ENCODE measurements at regions not wholly inside any gene's neighbourhood (a gene's known extent, or its start where the extent isn't known, plus 50 kb on each side); places are given as distances from the start of the nearest gene placed in this dataset.

GRCh38 chr10:28425422-28425821 lies 107.5 kb upstream of the WAC start:
- Mint-ChIP-seq H3K4me1 (no peaks in the 10 kb centered on the region), H3K9me3 (peaks cover 0 to under 1% (median 0%) of the 10 kb centered on the region in 7 donors), H3K4me3 (no peak overlapping the region), H3K27me3 (ENCODE audit: low read depth in 3 of 3) (peaks cover 0 to 4% (median 2%) of the 10 kb centered on the region in 3 donors), H3K36me3 (peaks cover 0 to 1% of the 10 kb centered on the region in 2 donors), H3K27ac (no peak overlapping the region)
- Histone ChIP-seq H3K4me2 (replicated peaks; ENCODE audit: extremely low read depth, low read length, poor library complexity, severe bottlenecking) (no peak overlapping the region), H3K36me3 (replicated peaks in 1 of 2; ENCODE audit: control insufficient read depth in 1 of 2, insufficient read depth in 2 of 2, low read length in 2 of 2) (no peaks in the 10 kb centered on the region), H3K27ac (ENCODE audit: low read depth in 1 of 2, low read length in 2 of 2) (no peak overlapping the region), H3K9ac (ENCODE audit: insufficient read depth, low read length, poor library complexity, severe bottlenecking) (no peak overlapping the region), H2AFZ (ENCODE audit: insufficient read depth, low read depth, low read length, poor library complexity, severe bottlenecking) (no peak overlapping the region), H3K4me3 (replicated peaks in 1 of 3; ENCODE audit: low read depth in 2 of 3, low read length in 3 of 3) (no peak overlapping the region), H3K9me3 (replicated peaks in 1 of 2; ENCODE audit: control insufficient read depth in 1 of 2, insufficient read depth in 1 of 2, low read length in 2 of 2) (no peaks in the 10 kb centered on the region), H3K27me3 (ENCODE audit: control insufficient read depth in 2 of 2, insufficient read depth in 2 of 2, low read length in 2 of 2) (no peaks in the 10 kb centered on the region), H3K4me1 (ENCODE audit: control insufficient read depth in 1 of 2, insufficient read depth in 2 of 2, low read length in 2 of 2) (no peaks in the 10 kb centered on the region), H4K20me1 (ENCODE audit: insufficient read depth, low read length) (no peaks in the 10 kb centered on the region), H3K79me2 (ENCODE audit: insufficient read depth, low read length) (no peaks in the 10 kb centered on the region)
- no CpG with 5 or more reads among the region's 3 CpGs for WGBS (ENCODE audit: insufficient coverage)
- no peak for DNase-seq
- TF ChIP-seq CTCF (IDR thresholded peaks at IDR 0.05), result no peak
- intact Hi-C loops (cut with micrococcal nuclease), result no loop called here

- Histone ChIP-seq H2AFZ (ENCODE audit: insufficient read depth, low read depth, low read length, poor library complexity, severe bottlenecking) (no peak overlapping the region), H3K4me2 (replicated peaks; ENCODE audit: extremely low read depth, low read length, poor library complexity, severe bottlenecking) (no peak overlapping the region), H3K36me3 (replicated peaks in 1 of 2; ENCODE audit: control insufficient read depth in 1 of 2, insufficient read depth in 2 of 2, low read length in 2 of 2) (no peaks in the 10 kb centered on the region), H3K9me3 (replicated peaks in 1 of 2; ENCODE audit: control insufficient read depth in 1 of 2, insufficient read depth in 1 of 2, low read length in 2 of 2) (no peaks in the 10 kb centered on the region), H3K27ac (ENCODE audit: low read depth in 1 of 2, low read length in 2 of 2) (no peak overlapping the region), H3K4me1 (ENCODE audit: control insufficient read depth in 1 of 2, insufficient read depth in 2 of 2, low read length in 2 of 2) (peaks cover 0 to under 1% of the 10 kb centered on the region in 2 donors), H3K79me2 (ENCODE audit: insufficient read depth, low read length) (no peaks in the 10 kb centered on the region), H3K27me3 (ENCODE audit: control insufficient read depth in 2 of 2, insufficient read depth in 2 of 2, low read length in 2 of 2) (no peaks in the 10 kb centered on the region), H3K9ac (ENCODE audit: insufficient read depth, low read length, poor library complexity, severe bottlenecking) (no peak overlapping the region), H3K4me3 (replicated peaks in 1 of 3; ENCODE audit: low read depth in 2 of 3, low read length in 3 of 3) (no peak overlapping the region), H4K20me1 (ENCODE audit: insufficient read depth, low read length) (no peaks in the 10 kb centered on the region)
- H3K27me3 Mint-ChIP-seq (ENCODE audit: low read depth in 3 of 3), result peaks cover 0 to 4% (median 2%) of the 10 kb centered on the region in 3 donors
- intact Hi-C loops (cut with micrococcal nuclease), result no loop called here
- H3K27ac Mint-ChIP-seq, result no peak overlapping the region
- no peak for DNase-seq
- no peak for TF ChIP-seq CTCF (IDR thresholded peaks at IDR 0.05)
- H3K36me3 Mint-ChIP-seq, result no peaks in the 10 kb centered on the region
- no peaks in the 10 kb centered on the region for H3K4me1 Mint-ChIP-seq
- H3K9me3 Mint-ChIP-seq, result no peaks in the 10 kb centered on the region
- H3K4me3 Mint-ChIP-seq, result no peak overlapping the region
Observed at GRCh38 chr10:28426392-28427159, 106.3 kb upstream of the WAC start.

Measured in CD14-positive monocyte (primary cell).